Renal cortex interstitium (tissue), 11 donors: ENCODE measurements at regions not wholly inside any gene's neighbourhood (a gene's known extent, or its start where the extent isn't known, plus 50 kb on each side); places are given as distances from the start of the nearest gene placed in this dataset.

ENCODE experiments used
- DNase-seq, 11 donors: peaks; one replicate each; pipeline ENCODE4 v3.0.0-alpha.2; 2013; ENCODE audit warnings: low read depth in 9 of 11, low spot score in 4 of 11; ENCODE audit errors: extremely low read depth in 1 of 11

GRCh38 chr11:23990346-23991164 is 506.3 kb upstream of the LUZP2 start:
- no peak for DNase-seq

- no peak for DNase-seq
Measured at GRCh38 chr11:23991165-23991539, 505.7 kb upstream of the LUZP2 start.

- DNase-seq, result no peak
Measured at GRCh38 chr11:23995891-23996290, 501.0 kb upstream of the LUZP2 start.

GRCh38 chr11:23997356-23997755 is 499.5 kb upstream of the LUZP2 start:
- no peak for DNase-seq

- no peak for DNase-seq
Measured at GRCh38 chr11:24005202-24005876, 491.5 kb upstream of the LUZP2 start.

GRCh38 chr11:24043842-24044241 is 453.0 kb upstream of the LUZP2 start:
- no peak for DNase-seq

GRCh38 chr11:24046731-24047130 is 450.1 kb upstream of the LUZP2 start:
- DNase-seq, result no peak

GRCh38 chr11:24056051-24056450 is 440.8 kb upstream of the LUZP2 start:
- DNase-seq, result no peak

GRCh38 chr11:24060125-24060524 is 436.7 kb upstream of the LUZP2 start:
- DNase-seq, result no peak

- no peak for DNase-seq
Measured at GRCh38 chr11:24064309-24064903, 432.4 kb upstream of the LUZP2 start.

GRCh38 chr11:24068197-24068596 is 428.7 kb upstream of the LUZP2 start:
- DNase-seq, result no peak

GRCh38 chr11:24070435-24070834 is 426.4 kb upstream of the LUZP2 start:
- no peak for DNase-seq

- DNase-seq, result no peak
Measured at GRCh38 chr11:24078018-24078417, 418.8 kb upstream of the LUZP2 start.

GRCh38 chr11:24082241-24082640 is 414.6 kb upstream of the LUZP2 start:
- DNase-seq, result no peak

- DNase-seq, result no peak
Measured at GRCh38 chr11:24082860-24083259, 414.0 kb upstream of the LUZP2 start.

GRCh38 chr11:24084956-24085355 is 411.9 kb upstream of the LUZP2 start:
- DNase-seq, result no peak

- no peak for DNase-seq
Measured at GRCh38 chr11:24086921-24087320, 409.9 kb upstream of the LUZP2 start.

- DNase-seq, result no peak
Measured at GRCh38 chr11:24091594-24091993, 405.3 kb upstream of the LUZP2 start.

GRCh38 chr11:24093375-24093774 is 403.5 kb upstream of the LUZP2 start:
- no peak for DNase-seq

GRCh38 chr11:24108609-24109008 is 388.2 kb upstream of the LUZP2 start:
- DNase-seq, result no peak
